MCF 10A (cell line): ENCODE measurements at regions not wholly inside any gene's neighbourhood (a gene's known extent, or its start where the extent isn't known, plus 50 kb on each side); places are given as distances from the start of the nearest gene placed in this dataset.

Source experiments
- BruUV-seq: library from RNA; stranded (reverse); fragments of 400-500 nt; replicated peaks from 2 replicates; lab custom pipeline; 2021; lab: Mats Ljungman, UMichigan
- CTCF ChIA-PET: fragments of 300-600 bp; sonication (Branson Sonifier 250); formaldehyde crosslinking; extraction: SDS; loops from one replicate; lab custom pipeline; 2021; ENCODE audit warnings: antibody characterized with exemption, inconsistent platforms; lab: Yijun Ruan, JAX
- POLR2A ChIA-PET: fragments of 300-600, 350-650 bp; sonication (Branson Sonifier 250); formaldehyde crosslinking; extraction: SDS; loops from one replicate; lab custom pipeline; 2020; ENCODE audit warnings: antibody characterized with exemption, inconsistent platforms; lab: Yijun Ruan, JAX
- DNase-seq: peaks from one replicate; pipeline ENCODE4 v3.0.0-alpha.2; 2018; ENCODE audit not compliant: unreplicated experiment
- H3K27ac Mint-ChIP-seq: one replicate; pipeline ENCODE4 v1.8.0; 2022; ENCODE audit warnings: mild to moderate bottlenecking, low read depth, mixed read lengths; ENCODE audit not compliant: unreplicated experiment
- H3K27me3 Mint-ChIP-seq: one replicate; pipeline ENCODE4 v1.8.0; 2022; ENCODE audit warnings: mixed read lengths; ENCODE audit not compliant: insufficient read depth, unreplicated experiment
- H3K36me3 Mint-ChIP-seq: one replicate; pipeline ENCODE4 v1.8.0; 2022; ENCODE audit warnings: mild to moderate bottlenecking, moderate library complexity, mixed read lengths; ENCODE audit not compliant: insufficient read depth, unreplicated experiment
- H3K4me1 Mint-ChIP-seq: one replicate; pipeline ENCODE4 v1.8.0; 2022; ENCODE audit warnings: mixed read lengths; ENCODE audit not compliant: insufficient read depth, unreplicated experiment
- H3K4me3 Mint-ChIP-seq: one replicate; pipeline ENCODE4 v1.8.0; 2022; ENCODE audit warnings: mild to moderate bottlenecking, moderate library complexity, mixed read lengths; ENCODE audit not compliant: unreplicated experiment
- H3K9me3 Mint-ChIP-seq: one replicate; pipeline ENCODE4 v1.8.0; 2022; ENCODE audit warnings: mixed read lengths; ENCODE audit not compliant: unreplicated experiment
- intact Hi-C: fragments of 100-400 bp; cut with micrococcal nuclease; formaldehyde crosslinking; loops from 2 replicates; pipeline ENCODE4 v1.14.1; 2022
- TF ChIP-seq, protein P1 (sequence below): fragments of 200-600 bp; IDR thresholded peaks from one replicate; pipeline ENCODE4 v1.8.0; 2022; ENCODE audit warnings: antibody characterized with exemption, mild to moderate bottlenecking; ENCODE audit not compliant: unreplicated experiment

DNA sequence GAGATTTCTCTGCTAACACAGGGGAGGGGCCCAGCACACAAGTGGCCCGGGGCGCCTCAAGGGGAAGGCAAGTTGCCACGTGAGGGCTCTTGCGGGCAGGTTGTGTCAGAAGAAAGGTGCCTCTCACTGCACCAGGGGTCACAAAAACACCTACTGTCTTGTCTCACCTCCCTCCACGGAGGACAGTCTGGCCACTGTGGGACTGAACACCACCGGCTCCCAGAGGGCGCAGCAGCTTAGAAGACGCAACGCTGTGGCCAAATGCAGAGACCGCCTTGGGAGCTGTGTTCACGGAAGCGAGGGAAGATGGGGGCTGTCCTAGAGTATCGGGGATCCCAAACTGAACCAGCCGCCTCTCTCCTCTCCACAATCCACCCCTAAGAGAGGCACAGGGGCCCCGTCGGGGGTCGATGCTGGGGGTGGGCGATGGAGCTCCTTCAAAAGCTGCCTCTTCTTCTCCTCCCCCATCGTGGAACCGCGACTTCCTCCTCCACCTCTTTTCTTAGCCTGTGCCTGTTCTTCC lies 177.5 kb downstream of the FOXO1 start:
- Mint-ChIP-seq H3K4me3 (no peak overlapping the region), H3K36me3 (peaks cover 4% of the 10 kb centered on the region)
- POLR2A ChIA-PET = interaction anchor here (0.7 kb wide), 1 partner anchor 24 kb away, joined by 3 read pairs; no protein-coding TSS in a partner anchor

DNA sequence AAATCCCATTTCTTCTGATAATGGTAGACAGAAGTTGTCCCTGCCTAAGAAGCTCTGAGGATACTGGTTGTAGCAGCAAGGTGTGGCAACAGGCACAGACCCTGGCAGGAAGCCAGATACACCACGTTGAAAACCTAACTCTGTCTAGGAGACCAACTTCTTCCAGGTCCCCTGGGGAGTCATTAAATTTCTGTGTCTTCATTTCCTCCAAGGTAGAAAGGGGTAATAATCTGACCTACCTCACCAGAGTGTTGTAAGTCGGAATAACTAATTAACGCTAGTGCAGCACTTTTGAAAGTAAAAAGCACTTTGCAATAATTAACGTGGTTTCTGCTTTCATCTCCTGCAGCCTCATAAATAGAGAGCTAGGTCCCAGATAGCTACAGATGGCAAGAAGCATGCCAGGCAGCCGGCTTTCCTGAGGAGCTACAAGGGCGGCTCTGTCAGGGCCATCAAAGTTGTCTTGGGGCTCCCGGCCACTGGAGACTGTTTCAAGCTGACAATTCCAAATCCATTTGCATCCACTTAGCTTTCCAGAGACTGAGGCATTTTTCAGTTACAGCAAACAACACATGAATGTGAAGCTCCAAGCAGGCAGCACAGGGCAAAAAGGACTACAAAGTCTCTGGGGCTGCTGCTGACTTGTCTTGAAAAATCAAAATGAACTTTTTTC lies 176.2 kb downstream of the FOXO1 start:
- H3K27ac Mint-ChIP-seq = no peak overlapping the region
- H3K9me3 Mint-ChIP-seq = no peaks in the 10 kb centered on the region
- no peak overlapping the region for H3K4me3 Mint-ChIP-seq
- ChIA-PET CTCF (no interaction called here), POLR2A (interaction anchor here (0.9 kb wide), 1 partner anchor 19 kb away, joined by 3 read pairs; no protein-coding TSS in a partner anchor)
- H3K27me3 Mint-ChIP-seq = no peaks in the 10 kb centered on the region
- TF ChIP-seq, protein P1, sequence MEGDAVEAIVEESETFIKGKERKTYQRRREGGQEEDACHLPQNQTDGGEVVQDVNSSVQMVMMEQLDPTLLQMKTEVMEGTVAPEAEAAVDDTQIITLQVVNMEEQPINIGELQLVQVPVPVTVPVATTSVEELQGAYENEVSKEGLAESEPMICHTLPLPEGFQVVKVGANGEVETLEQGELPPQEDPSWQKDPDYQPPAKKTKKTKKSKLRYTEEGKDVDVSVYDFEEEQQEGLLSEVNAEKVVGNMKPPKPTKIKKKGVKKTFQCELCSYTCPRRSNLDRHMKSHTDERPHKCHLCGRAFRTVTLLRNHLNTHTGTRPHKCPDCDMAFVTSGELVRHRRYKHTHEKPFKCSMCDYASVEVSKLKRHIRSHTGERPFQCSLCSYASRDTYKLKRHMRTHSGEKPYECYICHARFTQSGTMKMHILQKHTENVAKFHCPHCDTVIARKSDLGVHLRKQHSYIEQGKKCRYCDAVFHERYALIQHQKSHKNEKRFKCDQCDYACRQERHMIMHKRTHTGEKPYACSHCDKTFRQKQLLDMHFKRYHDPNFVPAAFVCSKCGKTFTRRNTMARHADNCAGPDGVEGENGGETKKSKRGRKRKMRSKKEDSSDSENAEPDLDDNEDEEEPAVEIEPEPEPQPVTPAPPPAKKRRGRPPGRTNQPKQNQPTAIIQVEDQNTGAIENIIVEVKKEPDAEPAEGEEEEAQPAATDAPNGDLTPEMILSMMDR = no peak
- peaks cover 4% of the 10 kb centered on the region for H3K36me3 Mint-ChIP-seq
- no TSS peak for BruUV-seq
- DNase-seq = peak; percentile 47
- intact Hi-C loops = no loop called here
- peaks cover 15% of the 10 kb centered on the region for H3K4me1 Mint-ChIP-seq

More for the DNA sequence above, 177.5 kb downstream of the FOXO1 start:
- intact Hi-C loops = no loop called here
- no TSS peak for BruUV-seq
- H3K4me1 Mint-ChIP-seq = peaks cover 14% of the 10 kb centered on the region
- no peak for DNase-seq
- CTCF ChIA-PET = no interaction called here
- TF ChIP-seq, protein P1 = no peak
- no peaks in the 10 kb centered on the region for H3K27me3 Mint-ChIP-seq
- no peaks in the 10 kb centered on the region for H3K9me3 Mint-ChIP-seq
- no peak overlapping the region for H3K27ac Mint-ChIP-seq

DNA sequence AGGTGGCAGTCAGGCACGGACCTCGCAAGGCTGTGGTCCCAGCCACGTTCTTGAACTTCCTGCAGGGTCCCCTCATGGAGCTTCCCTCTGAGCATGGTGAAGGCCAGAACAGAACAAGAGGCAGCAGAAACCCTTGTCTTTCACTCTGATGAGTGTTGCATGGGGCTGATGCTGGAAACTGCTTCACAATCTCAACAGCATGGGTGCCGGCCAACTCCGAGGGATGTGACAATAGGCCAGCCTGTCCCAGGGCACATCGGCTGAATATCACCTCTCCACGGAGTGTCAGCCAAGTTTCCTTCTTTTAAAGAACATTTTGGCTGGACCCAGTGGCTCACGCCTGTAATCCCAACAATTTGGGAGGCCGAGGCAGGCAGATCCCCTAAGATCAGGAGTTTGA lies 173.9 kb downstream of the FOXO1 start:
- no TSS peak for BruUV-seq
- POLR2A ChIA-PET = no interaction called here

DNA sequence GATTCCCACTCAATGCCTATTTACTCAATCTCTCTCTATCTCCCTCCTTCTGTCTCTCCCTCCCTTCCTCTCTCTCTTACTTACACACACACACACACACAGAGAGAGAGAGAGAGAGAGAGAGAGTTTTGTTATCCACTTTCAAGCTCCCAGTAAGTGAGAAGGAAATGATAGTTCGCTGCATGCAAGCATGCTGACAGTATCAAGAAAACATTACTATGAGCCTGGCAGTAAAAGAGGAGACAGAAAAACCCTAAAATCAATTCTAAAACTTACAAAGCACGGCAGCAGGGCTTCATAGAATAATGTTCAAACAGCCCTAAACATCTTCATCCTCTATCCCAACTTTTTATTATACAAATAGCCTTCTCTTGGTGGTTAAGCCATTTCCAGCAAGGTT lies 171.9 kb downstream of the FOXO1 start:
- TF ChIP-seq, protein P1 = no peak
- ChIA-PET POLR2A (no interaction called here), CTCF (interaction anchor here (0.6 to 0.8 kb wide), 2 partner anchors 10 to 233 kb away, joined by 3 read pairs; no protein-coding TSS in a partner anchor)
- no TSS peak for BruUV-seq
- Mint-ChIP-seq H3K4me1 (peaks cover 38% of the 10 kb centered on the region), H3K27ac (no peak overlapping the region), H3K36me3 (peaks cover 1% of the 10 kb centered on the region), H3K9me3 (no peaks in the 10 kb centered on the region), H3K4me3 (no peak overlapping the region), H3K27me3 (no peaks in the 10 kb centered on the region)
- DNase-seq = no peak
- intact Hi-C loops = no loop called here

More for the DNA sequence above, 173.9 kb downstream of the FOXO1 start:
- Mint-ChIP-seq H3K27me3 (no peaks in the 10 kb centered on the region), H3K4me1 (peaks cover 29% of the 10 kb centered on the region), H3K27ac (no peak overlapping the region), H3K4me3 (no peak overlapping the region), H3K9me3 (no peaks in the 10 kb centered on the region), H3K36me3 (peaks cover 4% of the 10 kb centered on the region)
- TF ChIP-seq, protein P1 = no peak
- CTCF ChIA-PET = no interaction called here
- DNase-seq = no peak
- intact Hi-C loops = no loop called here
